Adrenal gland (tissue), 5 donors: ENCODE measurements at regions not wholly inside any gene's neighbourhood (a gene's known extent, or its start where the extent isn't known, plus 50 kb on each side); places are given as distances from the start of the nearest gene placed in this dataset.
"Not testable (repeated sequence)": the region's sequence is repeated elsewhere in the genome, so short reads cannot be mapped to it uniquely, and the experiment has no call there.

Source experiments
- POLR2A ChIP-seq, 2 donors: fragments of 450-650 bp; IDR thresholded peaks; one replicate each; pipeline ENCODE4 v1.6.1; 2017; ENCODE audit warnings: antibody characterized with exemption in 2 of 2, mild to moderate bottlenecking in 2 of 2, moderate library complexity in 1 of 2
- TF ChIP-seq, protein P1 (sequence below), 6 experiments: fragments of 450-650 bp in 4 of 6; fragments of 200-600 bp in 2 of 6; sonication (generic) in 1 of 6; IDR thresholded peaks; 1 replicate in 5 of 6; 2 replicates in 1 of 6; pipeline versions ENCODE4 v1.5.1 to v1.8.0; 2016 to 2021; ENCODE audit warnings: antibody characterized with exemption in 6 of 6, mild to moderate bottlenecking in 2 of 6, moderate library complexity in 1 of 6
- donor health status: DM: no; HTN: no; CAD: no.

DNA sequence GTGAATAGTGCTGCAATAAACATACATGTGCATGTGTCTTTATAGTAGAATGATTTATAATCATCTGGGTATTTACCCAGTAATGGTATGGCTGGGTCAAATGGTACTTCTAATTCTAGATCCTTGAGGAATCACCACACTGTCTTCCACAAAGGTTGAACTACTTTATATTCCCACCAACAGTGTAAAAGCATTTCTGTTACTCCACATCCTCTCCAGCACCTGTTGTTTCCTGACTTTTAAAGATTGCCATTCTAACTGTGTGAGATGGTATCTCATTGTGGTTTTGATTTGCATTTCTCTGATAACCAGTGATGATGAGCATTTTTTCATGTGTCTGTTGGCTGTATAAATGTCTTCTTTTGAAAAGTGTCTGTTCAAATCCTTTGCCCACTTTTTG, 215.5 kb downstream of the LRIG3 start:
- TF ChIP-seq, protein P1, sequence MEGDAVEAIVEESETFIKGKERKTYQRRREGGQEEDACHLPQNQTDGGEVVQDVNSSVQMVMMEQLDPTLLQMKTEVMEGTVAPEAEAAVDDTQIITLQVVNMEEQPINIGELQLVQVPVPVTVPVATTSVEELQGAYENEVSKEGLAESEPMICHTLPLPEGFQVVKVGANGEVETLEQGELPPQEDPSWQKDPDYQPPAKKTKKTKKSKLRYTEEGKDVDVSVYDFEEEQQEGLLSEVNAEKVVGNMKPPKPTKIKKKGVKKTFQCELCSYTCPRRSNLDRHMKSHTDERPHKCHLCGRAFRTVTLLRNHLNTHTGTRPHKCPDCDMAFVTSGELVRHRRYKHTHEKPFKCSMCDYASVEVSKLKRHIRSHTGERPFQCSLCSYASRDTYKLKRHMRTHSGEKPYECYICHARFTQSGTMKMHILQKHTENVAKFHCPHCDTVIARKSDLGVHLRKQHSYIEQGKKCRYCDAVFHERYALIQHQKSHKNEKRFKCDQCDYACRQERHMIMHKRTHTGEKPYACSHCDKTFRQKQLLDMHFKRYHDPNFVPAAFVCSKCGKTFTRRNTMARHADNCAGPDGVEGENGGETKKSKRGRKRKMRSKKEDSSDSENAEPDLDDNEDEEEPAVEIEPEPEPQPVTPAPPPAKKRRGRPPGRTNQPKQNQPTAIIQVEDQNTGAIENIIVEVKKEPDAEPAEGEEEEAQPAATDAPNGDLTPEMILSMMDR (IDR thresholded peaks at IDR 0.05), result not testable (repeated sequence)
- not testable (repeated sequence) for TF ChIP-seq POLR2A (IDR thresholded peaks at IDR 0.05)
